Muscle of leg (tissue), 3 donors: ENCODE measurements at regions not wholly inside any gene's neighbourhood (a gene's known extent, or its start where the extent isn't known, plus 50 kb on each side); places are given as distances from the start of the nearest gene placed in this dataset.

Experiments used
- DNase-seq: peaks from one replicate; pipeline ENCODE4 v3.0.0; 2013
- H3K27ac ChIP-seq: one replicate; pipeline ENCODE4 v1.5.1; 2013; ENCODE audit warnings: mild to moderate bottlenecking, low read length, control low read depth
- H3K27me3 ChIP-seq: one replicate; pipeline ENCODE4 v1.6.1; 2013; ENCODE audit warnings: low read length; ENCODE audit not compliant: control insufficient read depth, insufficient read depth
- H3K36me3 ChIP-seq: one replicate; pipeline ENCODE4 v1.6.1; 2013; ENCODE audit warnings: low read length; ENCODE audit not compliant: control insufficient read depth, insufficient read depth
- H3K4me1 ChIP-seq: one replicate; pipeline ENCODE4 v1.6.1; 2013; ENCODE audit warnings: low read length; ENCODE audit not compliant: control insufficient read depth, insufficient read depth
- H3K4me3 ChIP-seq: one replicate; pipeline ENCODE4 v1.5.1; 2013; ENCODE audit warnings: low read length, control low read depth
- H3K9me3 ChIP-seq: replicated peaks from 2 replicates; pipeline ENCODE4 v1.6.1; 2013; ENCODE audit warnings: low read depth, low read length; ENCODE audit not compliant: control insufficient read depth
- WGBS: methylation state at CpG from one replicate; pipeline ENCODE4 v1.1.5; 2013; ENCODE audit warnings: missing lambda C conversion rate; ENCODE audit not compliant: insufficient coverage; 5-methylcytosine and 5-hydroxymethylcytosine counted together

DNA sequence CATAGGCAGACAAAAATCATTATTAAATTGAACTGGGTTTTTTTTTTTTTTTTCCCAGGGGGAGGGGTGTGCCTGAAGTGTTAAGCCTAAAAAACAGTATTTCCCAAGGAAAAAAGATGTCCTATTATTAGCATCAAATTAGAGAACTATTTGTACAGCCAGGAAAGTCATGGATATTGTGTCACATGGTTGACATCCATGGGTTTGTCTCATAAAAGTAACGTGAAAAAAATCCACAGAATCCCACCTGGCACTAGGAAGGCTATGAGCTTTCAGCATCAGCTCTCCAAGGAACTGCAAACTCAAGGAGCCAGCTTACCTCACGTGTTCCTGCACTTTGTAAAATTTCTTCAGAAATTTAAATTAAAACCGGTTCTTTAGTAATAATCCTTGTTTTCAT lies 69.1 kb upstream of the EGLN3 start:
- Histone ChIP-seq H3K27ac (no peak overlapping the region), H3K4me3 (no peak overlapping the region), H3K27me3 (no peaks in the 10 kb centered on the region), H3K9me3 (no peaks in the 10 kb centered on the region), H3K36me3 (no peaks in the 10 kb centered on the region), H3K4me1 (no peaks in the 10 kb centered on the region)
- peak; percentile 61 for DNase-seq
- WGBS, result 25% methylated on average over 1 of the region's 3 CpGs

DNA sequence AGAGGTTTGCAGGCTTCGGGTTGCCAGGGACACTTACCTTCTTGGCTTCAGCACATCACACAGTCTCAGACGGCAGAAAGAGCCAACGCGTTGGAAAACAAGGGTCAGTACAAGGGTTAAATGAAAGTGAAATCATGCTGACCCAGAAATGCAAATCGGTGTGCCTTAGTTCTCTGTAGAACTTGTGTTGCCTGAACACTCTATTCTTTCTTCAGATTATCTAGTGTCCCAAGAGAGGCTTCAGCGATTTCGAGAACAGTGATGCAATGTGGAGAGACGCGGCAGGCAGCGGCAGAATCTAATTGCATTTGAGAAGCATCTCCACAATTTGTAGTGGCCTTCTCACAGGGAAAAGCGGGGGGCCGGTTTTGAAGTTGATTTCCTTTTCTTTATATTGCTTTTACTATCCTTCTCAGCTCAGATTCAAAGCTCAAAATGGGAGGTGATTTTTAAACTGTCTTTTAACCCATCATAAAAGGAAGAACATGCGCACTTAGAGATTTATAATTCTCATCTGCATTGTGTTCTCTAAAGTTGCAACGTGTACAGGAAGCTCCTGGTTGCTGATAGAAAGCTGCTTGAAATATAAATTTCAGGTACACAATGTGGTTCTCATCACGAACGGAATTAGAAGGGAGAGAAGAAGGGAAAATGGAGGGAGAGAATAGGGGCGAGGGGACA lies 67.8 kb upstream of the EGLN3 start:
- Histone ChIP-seq H3K4me1 (no peaks in the 10 kb centered on the region), H3K27ac (peak overlapping the region; percentile 80), H3K36me3 (no peaks in the 10 kb centered on the region), H3K4me3 (peak overlapping the region; percentile 35), H3K27me3 (no peaks in the 10 kb centered on the region), H3K9me3 (no peaks in the 10 kb centered on the region)
- 37% methylated on average over 7 of the region's 17 CpGs for WGBS
- DNase-seq, result peak; percentile 90

DNA sequence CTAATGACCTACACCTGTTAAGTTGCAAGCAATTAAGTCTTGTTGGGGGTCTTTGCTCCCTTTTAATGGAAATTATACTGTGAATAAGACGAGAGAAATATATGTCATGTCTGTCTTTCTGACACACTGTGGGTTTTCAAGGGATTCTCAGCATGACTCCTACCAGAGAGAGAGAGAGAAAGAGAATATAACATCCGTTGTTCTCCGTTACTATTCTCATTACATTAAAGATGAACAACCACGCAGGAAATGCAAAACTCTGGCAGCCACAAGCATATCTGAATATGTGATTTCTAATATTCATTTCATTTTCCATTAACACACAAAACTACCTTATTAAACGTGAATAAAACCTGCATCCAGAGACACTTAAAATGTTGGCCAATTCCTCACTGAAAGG lies 67.3 kb upstream of the EGLN3 start:
- Histone ChIP-seq H3K27me3 (no peaks in the 10 kb centered on the region), H3K4me3 (peak overlapping the region; percentile 35), H3K36me3 (no peaks in the 10 kb centered on the region), H3K27ac (peak overlapping the region; percentile 80), H3K4me1 (no peaks in the 10 kb centered on the region), H3K9me3 (no peaks in the 10 kb centered on the region)
- WGBS, result no CpG with 5 or more reads among the region's 5 CpGs
- no peak for DNase-seq

DNA sequence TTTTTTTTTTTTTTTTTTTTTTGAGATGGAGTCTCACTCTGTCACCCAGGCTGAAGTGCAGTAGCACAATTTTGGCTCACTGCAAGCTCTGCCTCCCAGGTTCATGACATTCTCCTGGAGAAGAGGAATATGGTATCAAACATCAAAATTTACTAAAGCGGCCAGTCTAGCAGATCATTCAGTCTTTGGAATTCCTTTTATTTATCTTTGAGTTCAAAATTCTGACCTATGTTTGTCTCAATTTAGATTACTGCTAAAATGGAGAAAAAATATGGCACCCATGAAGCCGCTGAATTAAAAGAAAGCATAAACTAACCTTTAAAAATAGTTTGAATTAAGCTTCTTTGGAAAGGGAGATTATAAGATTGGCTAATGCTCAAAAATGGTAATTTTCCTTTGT lies 64.5 kb upstream of the EGLN3 start:
- Histone ChIP-seq H3K36me3 (no peaks in the 10 kb centered on the region), H3K4me3 (no peak overlapping the region)

DNA sequence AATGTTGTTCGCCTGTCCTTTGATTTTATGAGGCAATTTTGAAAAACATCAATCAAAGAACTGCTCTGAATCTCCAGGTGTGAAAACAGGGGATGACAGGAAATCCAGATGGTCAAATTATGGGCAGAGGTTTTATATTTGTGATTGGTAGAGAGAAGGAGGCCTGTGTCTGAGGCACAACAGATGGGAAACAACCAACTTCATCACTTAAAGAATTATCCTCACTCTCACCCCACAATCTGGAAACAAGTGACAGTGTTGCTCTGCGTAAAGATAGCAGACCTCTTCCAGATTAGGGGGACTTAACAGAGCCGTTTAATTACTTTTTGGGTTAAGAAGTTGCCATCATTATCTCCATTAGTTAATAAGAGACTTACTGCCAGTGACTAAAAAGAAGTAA lies 64.1 kb upstream of the EGLN3 start:
- Histone ChIP-seq H3K27ac (no peak overlapping the region), H3K36me3 (no peaks in the 10 kb centered on the region), H3K4me1 (no peaks in the 10 kb centered on the region), H3K4me3 (no peak overlapping the region), H3K27me3 (no peaks in the 10 kb centered on the region), H3K9me3 (no peaks in the 10 kb centered on the region)
- no peak for DNase-seq
- WGBS, result no CpG with 5 or more reads among the region's 3 CpGs

More for the DNA sequence above, 64.5 kb upstream of the EGLN3 start:
- H3K27me3 ChIP-seq, result no peaks in the 10 kb centered on the region
- H3K9me3 ChIP-seq, result no peaks in the 10 kb centered on the region
- H3K27ac ChIP-seq, result no peak overlapping the region
- H3K4me1 ChIP-seq, result no peaks in the 10 kb centered on the region
- no CpG with 5 or more reads among the region's 2 CpGs for WGBS
- DNase-seq, result no peak

DNA sequence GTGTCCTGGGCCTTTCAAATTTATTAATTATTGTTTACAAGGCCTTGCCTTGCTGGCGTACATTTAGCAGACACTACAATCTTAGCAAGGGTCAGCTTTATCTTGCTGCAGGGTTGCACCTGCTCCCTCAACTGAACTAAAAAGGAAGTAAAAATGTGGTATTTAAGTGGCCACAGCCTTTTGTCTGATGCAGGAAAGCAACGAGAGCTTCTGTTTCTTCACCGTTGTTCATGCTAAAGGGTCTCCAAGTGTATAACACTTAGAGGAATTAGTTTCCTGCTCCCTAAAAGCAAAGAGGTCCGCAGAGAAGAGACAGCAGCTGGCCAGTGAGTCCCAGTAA lies 62.8 kb upstream of the EGLN3 start:
- no peaks in the 10 kb centered on the region for H3K27me3 ChIP-seq
- H3K36me3 ChIP-seq, result no peaks in the 10 kb centered on the region
- no peak overlapping the region for H3K4me3 ChIP-seq
- 20% methylated on average over 1 of the region's 4 CpGs for WGBS
- H3K9me3 ChIP-seq, result no peaks in the 10 kb centered on the region
- no peaks in the 10 kb centered on the region for H3K4me1 ChIP-seq
- DNase-seq, result no peak
- no peak overlapping the region for H3K27ac ChIP-seq

DNA sequence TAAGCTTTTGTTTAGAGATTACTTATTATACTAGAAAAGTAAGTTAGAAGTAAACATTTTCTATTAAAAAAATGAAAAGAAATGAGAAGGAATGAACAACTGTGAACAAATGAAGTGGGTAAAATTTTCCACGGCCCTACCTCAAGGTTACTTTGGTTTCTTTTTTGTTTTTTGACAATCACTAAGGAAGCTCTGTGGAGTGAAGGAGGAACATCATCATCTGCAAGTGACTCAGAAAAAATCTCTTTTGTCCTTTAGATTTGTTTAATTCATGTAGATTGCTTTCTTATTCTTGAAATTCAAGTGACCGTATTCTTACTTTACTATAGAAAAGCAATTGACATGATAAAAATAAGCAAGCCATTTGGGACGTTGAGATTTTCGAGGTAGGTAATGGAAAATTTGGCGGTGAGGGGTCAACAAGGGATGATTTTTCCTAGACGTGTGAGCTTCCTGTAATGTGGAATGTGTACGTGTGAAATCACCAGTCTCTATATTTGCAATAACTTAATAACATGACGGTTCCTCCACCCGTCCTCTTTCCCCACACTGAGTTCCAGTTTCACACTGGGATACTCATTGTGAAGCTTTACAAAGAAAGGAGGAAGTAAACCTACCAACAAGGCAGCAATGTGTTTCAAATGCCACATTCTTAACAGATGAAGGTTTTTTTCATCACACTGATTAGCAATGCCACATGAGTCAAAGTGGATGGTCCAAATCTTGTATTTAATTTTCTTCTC lies 62.3 kb upstream of the EGLN3 start:
- Histone ChIP-seq H3K36me3 (no peaks in the 10 kb centered on the region), H3K4me1 (no peaks in the 10 kb centered on the region), H3K4me3 (no peak overlapping the region), H3K27me3 (no peaks in the 10 kb centered on the region), H3K27ac (no peak overlapping the region), H3K9me3 (no peaks in the 10 kb centered on the region)
- no CpG with 5 or more reads among the region's 9 CpGs for WGBS
- peak; percentile 74 for DNase-seq

DNA sequence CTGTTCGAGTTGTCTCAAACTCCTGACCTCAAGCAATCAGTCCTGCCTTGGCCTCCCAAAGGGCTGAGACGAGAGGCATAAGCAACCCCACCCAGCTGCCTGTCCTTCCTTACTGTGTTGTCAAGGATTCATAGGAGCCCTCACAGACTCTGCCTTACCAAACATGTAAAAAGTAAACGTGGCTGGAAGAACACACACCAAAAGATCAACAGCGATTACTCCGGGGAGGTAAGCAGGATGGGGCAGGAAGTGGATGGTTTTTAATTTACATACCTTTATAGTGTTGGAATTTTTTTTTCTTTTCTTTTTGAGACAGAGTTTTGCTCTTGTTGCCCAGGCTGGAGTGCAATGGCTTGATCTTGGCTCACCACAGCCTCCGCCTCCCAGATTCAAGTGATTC lies 61.5 kb upstream of the EGLN3 start:
- Histone ChIP-seq H3K36me3 (no peaks in the 10 kb centered on the region), H3K27me3 (no peaks in the 10 kb centered on the region), H3K4me3 (no peak overlapping the region), H3K4me1 (no peaks in the 10 kb centered on the region), H3K27ac (no peak overlapping the region), H3K9me3 (no peaks in the 10 kb centered on the region)
- WGBS, result 70% methylated on average over 2 of the region's 6 CpGs
- no peak for DNase-seq

DNA sequence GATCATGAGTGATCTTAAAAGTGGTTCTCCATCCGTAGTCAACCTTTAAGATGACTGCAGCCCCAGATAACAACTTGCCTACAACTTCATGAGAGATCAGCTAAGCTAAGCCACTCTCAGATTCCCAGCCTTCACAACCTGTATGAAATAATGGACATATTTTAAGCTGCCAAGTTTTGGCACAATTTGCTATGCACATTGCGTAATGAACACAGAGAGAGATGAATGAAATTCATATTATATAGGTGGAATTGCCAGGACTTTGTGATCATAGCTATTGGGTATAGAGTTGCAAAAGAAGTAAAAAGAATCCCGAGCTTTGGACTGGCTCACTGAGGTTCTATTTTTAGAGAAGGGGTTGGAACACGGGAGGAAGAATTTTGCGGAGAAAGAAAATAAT lies 59.1 kb upstream of the EGLN3 start:
- Histone ChIP-seq H3K9me3 (no peaks in the 10 kb centered on the region), H3K27ac (no peak overlapping the region), H3K4me1 (no peaks in the 10 kb centered on the region), H3K36me3 (no peaks in the 10 kb centered on the region), H3K4me3 (no peak overlapping the region), H3K27me3 (peaks cover 2% of the 10 kb centered on the region)
- DNase-seq, result peak; percentile 63
- 88% methylated on average over 4 of the region's 5 CpGs for WGBS

DNA sequence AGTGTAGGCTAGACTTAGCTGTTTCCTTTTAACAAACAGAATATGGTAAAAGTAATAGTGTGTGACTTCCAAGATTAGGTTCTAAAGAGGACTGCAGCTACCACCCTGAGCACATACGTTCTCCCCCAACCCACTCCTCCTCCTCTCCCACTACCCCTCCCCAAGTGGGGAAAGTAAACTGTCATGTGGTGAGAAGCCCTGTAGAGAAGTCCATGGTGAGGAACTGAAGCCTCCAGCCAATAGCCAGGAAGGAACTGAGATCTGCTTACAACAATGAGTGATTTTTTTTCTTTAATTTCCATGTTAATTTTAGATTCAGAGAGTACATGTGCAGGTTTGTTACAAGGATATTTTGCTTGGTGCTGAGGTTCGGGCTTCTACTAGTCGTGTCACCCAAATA lies 57.0 kb upstream of the EGLN3 start:
- Histone ChIP-seq H3K36me3 (no peaks in the 10 kb centered on the region), H3K27ac (no peak overlapping the region), H3K27me3 (peaks cover 2% of the 10 kb centered on the region), H3K4me3 (no peak overlapping the region), H3K9me3 (no peaks in the 10 kb centered on the region), H3K4me1 (peaks cover 4% of the 10 kb centered on the region)
- no CpG with 5 or more reads among the region's 3 CpGs for WGBS
- no peak for DNase-seq
